ENCODE measurements at regions not wholly inside any gene's neighbourhood (a gene's known extent, or its start where the extent isn't known, plus 50 kb on each side); places are given as distances from the start of the nearest gene placed in this dataset.

- TF ChIP-seq EZH2 (IDR thresholded peaks at IDR 0.05; ENCODE audit: borderline replicate concordance, low read depth, low read length, poor library complexity, severe bottlenecking) (no peak), CTCF (conservative IDR thresholded peaks at IDR 0.05; ENCODE audit: low read depth, low read length) (no peak)
Measured at GRCh38 chr16:27657811-27658210, 107.9 kb downstream of the KATNIP start.

All from A673 (cell line).